ENCODE measurements at regions not wholly inside any gene's neighbourhood (a gene's known extent, or its start where the extent isn't known, plus 50 kb on each side); places are given as distances from the start of the nearest gene placed in this dataset.

DNA sequence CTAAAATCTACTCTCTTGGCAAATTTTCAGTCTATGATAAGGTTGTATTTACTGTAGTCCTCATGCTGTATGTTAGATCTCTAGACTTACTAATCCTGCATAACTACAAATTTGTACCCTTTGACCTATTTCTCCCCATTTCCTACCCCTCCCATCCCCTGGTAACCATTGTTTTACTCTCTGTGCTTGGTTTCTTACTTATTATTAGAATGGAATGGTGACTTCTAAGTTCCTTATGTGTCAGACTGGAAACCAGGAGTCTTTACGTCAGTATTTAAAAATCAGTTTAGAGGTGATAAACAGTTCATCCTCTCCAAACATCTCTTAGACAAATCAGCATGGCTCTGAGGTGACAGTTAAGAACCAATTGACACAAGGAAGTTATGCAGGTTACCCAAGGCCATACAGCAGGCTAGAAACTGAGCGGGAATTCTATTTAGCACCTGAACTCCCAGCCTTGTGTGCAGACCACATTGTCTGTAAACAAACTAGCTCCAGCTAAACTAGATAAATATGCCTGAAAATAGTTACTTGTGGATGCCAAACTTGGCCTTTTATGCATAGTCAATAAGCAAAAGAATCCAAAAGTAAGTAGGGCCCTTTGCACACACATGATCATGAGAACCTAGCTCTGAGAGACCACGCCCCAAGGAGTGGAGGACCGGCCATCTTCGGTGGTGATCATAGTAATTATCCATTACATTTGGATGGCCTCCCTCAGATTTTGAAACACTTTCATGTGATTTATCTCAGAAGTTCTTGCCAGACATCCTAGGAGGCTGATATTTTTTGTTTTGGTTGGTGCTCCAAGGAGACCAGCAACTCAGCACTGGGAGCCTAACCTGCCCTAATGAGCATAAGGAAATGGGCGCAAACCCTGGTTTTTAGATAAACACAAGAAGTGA is 72.3 kb upstream of the BOC start:
- no peak for DNase-seq (ENCODE audit: low spot score)

DNA sequence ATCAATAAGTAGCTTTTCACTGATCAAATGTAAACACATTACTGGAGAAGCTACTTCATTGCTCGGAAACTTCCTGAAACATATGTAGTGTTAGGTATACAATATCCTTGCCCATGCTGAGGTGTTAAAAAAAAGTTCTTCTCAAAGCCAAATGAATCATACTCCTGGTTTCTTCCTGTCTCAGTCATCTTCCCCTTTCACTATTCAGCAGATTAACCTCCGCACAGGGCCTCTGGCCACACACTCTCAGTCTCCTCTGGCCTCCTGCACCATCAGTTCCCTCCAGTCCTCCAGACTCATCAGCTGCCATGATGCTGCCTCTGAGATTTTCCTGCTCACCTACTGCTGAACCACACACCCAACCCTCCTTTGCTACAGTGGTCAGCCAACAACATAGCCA is 70.5 kb upstream of the BOC start:
- peak; percentile 74 for DNase-seq (ENCODE audit: low spot score)

DNA sequence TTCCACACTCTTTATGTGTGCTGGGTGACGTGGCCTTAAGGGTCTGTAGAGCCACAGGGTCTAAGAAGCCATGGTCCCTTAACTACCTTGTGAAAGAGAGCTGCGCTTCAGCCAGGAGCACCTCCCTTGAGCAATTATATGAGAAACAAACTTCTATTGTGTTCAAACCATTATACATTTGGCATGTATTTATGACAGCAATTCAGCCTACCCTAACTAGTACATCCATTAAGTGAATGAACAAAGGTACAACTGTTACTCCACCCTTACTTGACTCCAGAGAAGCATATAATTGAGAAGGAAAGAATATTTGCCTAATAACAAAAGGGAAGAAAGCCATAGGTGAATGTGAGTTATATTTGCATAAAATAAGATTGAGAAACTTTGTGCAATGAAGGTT is 69.8 kb upstream of the BOC start:
- no peak for DNase-seq (ENCODE audit: low spot score)

DNA sequence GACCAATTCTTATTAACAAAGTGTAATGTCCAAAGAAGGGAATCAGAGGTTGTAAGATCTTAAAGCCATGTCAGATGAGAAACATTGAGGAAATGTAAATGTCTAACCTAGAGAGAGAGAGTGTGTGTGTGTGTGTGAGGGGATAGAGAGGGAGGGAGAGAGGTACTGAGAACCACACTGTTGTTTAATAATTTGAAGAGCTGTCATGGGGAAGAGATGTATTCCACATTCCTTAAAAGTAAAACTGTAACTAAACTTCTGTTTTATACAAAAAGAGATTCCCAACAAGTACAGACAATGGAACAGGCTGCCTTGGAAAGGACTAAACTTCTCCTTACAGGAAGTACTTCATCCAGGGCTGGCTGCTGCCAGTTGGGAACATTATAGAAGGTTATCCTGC is 68.9 kb upstream of the BOC start:
- peak; percentile 92 for DNase-seq (ENCODE audit: low spot score)

DNA sequence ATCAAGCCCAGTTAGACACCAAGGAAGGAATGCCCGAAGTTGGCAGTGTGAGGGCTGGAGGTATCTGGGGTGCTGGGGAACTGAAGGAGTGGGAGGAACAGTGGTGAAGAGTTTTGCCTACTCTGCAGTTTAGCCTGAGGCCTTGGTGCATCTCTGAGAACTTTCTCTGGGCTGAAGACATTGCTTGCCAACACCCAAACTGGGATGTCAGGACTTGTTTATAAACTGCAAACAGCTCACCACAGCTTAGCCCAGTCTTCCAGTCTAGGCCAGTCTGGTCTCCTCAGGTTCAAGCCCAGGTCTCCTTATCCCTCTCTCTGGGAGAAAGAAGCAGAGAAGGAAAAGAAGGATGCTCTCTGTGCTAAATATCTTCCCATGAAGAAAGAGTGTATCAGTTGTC is 68.0 kb upstream of the BOC start:
- no peak for DNase-seq (ENCODE audit: low spot score)

DNA sequence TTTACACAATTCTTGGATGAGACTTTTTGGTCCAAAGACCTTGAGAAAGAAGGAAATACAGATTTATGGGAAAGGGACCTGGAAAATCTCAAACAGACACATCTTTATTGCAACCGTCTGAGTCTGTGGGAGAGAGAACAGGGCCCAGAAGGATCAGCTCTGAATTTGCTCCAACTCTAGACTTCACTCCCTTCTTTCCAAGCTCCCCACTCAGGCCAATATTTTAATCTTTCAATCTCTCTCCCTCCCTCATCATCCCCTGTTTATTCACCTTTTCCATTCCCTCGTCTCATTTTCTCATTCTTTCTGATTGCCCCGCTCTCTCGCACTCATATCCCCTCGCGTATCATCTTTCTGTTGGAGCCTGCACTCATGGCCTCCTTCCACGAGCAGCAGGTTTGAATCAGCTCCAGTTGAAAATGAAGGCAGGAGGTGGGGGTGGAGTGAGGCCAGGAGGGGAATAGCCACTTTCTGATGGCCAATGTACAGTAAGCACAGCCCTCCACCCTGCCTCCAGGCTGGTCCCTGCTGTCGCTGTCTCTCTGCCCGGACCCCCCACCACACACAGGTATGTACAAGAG is 63.6 kb upstream of the BOC start:
- DNase-seq (ENCODE audit: low spot score), result no peak

DNA sequence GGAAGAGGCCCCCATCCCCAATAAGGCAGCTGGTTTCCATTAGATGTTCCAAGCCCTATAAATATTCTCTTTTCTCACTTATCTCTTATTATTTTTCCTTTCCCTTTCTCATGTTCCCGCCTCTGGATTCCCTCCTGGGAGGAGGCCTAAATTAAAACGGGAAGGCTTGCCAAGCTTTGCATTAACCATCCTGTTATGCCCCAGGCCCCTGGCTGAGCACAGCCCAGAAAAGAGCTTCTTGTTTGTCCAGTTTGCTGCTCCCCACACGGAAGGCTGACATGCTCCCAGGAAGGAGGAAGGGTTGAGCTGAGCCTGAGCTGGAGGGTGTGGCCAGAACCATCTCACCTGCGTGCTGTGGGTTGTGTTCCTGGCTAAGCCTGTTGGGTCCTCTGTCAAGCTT is 63.1 kb upstream of the BOC start:
- no peak for DNase-seq (ENCODE audit: low spot score)

DNA sequence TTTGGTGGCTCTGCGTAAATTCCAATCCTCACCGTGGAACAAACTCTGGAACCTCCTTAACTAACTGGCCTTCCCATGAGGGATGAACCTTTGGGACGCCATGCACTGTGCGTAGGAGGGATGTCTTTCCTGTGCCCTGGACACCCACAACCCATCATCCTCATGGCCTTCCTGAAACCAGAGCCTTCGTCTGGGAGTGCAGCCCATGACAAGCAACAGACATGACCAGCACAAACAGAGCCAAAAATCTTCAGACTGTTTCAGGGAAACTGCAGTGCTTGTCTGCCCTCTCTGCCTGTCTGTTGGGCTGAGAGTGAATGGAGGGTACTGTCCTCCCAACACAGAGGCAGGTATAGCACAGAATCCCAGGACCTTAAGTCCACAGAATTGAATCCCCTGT is 61.1 kb upstream of the BOC start:
- no peak for DNase-seq (ENCODE audit: low spot score)

DNA sequence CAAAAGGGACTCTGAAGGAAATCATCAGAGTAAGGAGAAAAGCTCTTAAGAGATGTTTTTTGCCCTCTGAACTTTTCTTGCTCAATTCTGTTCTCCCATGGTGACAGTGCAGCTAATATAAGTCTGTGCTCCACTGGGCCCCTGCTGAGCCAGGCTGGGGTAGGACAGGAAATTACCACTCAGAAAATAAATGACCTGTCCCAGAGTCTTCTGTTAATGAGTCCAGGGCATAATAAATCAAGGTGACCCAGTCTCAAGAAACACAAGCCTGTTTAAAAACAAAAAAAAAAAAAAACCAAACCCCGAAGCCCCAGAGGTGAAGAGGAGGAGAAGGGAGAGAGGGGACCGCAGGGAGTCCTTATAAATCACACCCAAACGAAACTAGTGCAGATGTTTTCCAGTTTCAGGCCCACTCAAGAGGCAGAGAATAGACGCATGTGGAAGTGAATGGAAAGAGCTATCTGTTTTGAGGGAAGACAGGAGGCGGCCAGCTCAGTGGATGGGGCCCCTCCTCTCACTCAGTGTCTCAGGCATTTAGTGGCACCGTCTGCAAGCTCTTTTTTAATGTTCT is 59.8 kb upstream of the BOC start:
- peak; percentile 9 for DNase-seq (ENCODE audit: low spot score)

DNA sequence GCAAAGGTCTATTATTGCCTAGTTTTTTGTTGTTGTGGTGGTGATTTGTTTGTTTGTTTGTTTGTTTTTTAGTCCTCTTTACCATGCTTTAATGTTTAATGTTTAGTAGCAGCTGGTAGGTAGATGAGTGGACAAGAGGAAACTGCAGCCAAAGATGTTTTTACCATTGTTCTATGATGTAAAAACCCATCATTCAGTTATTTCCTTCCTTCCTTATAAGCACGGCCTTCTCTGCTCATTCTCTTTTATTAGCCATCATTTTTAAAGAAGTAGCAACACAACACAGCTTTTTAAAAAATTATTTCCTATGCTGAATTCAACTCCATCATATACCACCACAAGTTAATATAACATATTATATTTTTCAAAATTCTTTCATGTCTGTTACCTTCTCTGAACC is 58.5 kb upstream of the BOC start:
- no peak for DNase-seq (ENCODE audit: low spot score)

DNA sequence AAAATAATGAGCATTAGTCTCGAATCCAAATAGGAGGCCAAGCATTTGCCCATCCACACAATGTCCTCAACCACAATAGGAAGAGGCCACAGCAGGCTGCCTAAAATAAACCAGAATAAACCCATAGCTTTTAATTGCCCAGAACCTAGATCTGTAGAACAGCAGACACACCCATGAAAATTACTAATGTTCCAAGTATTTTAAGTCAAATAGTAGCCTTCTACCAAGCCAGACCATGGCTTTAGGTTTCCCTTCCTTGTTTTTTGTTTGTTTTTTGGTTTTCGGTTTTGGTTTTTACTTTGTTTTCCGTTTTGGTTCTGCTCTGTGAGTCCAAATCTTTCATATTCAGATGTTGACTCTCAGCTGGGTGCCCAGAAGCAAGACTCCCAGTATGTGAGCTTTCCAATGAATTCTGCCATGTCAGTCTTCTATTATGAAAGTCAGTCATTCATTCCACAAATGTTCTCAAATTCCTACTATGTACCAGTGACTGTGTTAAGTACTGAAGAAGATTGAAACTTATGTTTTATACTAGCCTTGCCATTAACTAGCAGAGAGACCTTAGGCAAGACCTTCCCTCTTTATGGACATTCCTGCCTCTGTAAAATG is 57.8 kb upstream of the BOC start:
- no peak for DNase-seq (ENCODE audit: low spot score)

DNA sequence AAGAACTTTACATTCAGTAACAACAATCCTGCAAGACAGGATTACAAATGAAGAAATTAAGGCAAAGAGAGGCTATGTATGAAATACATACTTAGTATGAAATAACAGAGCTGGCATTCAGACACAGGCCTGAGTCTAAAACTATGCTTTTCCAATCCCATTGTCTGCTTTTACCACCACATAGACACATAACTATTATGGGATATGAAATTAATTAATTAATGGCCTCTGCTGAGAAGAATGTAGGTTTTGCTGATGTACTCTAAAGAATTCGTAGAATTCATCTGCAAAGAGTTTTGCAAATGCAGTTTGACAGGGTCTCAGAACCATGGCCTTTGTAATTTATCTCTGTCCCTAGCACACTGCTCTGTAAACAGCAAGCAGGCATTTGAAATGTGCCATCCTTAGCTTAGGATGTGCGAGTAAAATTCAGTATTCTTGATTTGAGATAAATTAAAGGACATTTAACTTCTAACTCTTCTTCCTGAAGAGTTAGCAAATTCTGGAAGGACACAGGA is 54.5 kb upstream of the BOC start:
- no peak for DNase-seq (ENCODE audit: low spot score)

DNA sequence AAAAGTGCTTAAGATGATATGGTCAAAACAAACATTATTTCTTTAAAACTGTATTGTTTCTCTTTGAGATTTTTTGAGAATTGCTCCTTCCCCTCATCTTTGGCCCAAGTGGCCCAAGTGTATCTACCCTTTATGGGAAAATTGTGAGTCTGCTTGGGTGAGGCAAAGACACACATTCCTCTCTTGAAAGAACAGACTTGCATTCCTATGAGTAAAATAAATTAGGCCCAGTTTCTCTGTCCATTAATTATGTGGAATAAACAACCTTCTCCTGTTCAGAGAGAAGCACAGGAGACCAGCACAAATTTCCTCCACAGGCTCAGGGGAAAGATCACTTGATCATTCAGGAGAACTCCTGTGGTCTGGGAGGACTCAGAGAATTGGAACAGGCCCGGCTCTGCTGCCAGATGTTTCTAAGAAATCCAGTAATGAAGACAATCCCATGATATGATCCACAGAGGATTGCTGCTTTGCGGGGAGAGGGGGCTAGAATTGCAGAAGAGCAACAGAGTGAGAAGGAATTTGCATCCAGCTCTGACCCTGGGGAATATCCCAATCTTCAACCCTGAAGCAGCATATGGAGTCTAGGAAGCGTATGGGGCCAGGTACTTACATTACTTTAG is 53.8 kb upstream of the BOC start:
- no peak for DNase-seq (ENCODE audit: low spot score)

DNA sequence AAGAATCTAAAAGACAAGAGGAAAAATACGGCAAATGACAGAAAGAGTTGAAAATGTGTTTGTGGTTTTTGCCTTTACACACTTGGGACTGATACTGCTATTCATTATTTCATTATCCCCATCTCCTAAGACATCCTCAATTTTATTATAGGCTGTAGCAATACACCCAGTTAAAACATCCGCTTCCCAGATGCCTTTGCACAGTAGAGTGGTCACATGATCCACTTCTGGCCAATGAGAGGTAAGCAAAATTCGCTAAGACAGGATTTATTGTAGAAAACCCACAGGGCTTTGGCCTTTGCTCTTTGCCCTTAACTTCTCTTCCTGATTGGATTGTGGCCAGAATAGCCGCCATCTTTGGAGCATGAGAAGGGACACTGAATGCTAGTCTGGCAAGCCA is 53.2 kb upstream of the BOC start:
- DNase-seq (ENCODE audit: low spot score), result no peak

Measured in kidney tubule cell (primary cell).